GM12865 (cell line): ENCODE measurements at regions not wholly inside any gene's neighbourhood (a gene's known extent, or its start where the extent isn't known, plus 50 kb on each side); places are given as distances from the start of the nearest gene placed in this dataset.

Experiments
- DNase-seq: peaks from one replicate; pipeline ENCODE4 v3.0.0; 2010; ENCODE audit warnings: low read depth
- H3K4me3 ChIP-seq: 2 replicates; pipeline ENCODE4 v1.5.1; 2011; ENCODE audit warnings: mild to moderate bottlenecking, low read depth, low read length, control low read depth
- CTCF ChIP-seq: IDR thresholded peaks from 2 replicates; pipeline ENCODE4 v1.5.1; 2011; ENCODE audit warnings: low read length, control low read depth, low read depth, inconsistent platforms; ENCODE audit not compliant: insufficient read depth; ENCODE audit errors: missing control alignments

DNA sequence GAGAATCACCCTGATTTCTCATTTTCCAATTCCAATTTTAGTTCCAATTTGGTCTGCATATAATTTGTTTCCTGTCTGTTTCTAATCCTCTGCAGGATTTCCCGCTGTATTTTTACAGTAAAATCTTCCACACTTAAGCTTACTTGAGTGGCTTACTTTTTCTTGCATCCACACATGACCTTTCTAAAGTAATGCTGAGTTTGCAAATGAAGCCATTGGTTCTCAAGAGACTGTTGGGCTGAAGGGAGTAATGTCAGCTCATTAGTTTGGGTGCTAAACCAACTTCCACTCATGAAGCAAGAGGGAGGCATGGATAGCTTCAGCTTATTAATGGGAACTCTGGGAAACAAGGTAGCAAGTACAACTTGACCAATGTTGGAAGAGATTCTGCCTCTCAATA lies 146.4 kb downstream of the SNX10 start:
- no peak for TF ChIP-seq CTCF
- no peak overlapping the region for H3K4me3 ChIP-seq
- DNase-seq: no peak

DNA sequence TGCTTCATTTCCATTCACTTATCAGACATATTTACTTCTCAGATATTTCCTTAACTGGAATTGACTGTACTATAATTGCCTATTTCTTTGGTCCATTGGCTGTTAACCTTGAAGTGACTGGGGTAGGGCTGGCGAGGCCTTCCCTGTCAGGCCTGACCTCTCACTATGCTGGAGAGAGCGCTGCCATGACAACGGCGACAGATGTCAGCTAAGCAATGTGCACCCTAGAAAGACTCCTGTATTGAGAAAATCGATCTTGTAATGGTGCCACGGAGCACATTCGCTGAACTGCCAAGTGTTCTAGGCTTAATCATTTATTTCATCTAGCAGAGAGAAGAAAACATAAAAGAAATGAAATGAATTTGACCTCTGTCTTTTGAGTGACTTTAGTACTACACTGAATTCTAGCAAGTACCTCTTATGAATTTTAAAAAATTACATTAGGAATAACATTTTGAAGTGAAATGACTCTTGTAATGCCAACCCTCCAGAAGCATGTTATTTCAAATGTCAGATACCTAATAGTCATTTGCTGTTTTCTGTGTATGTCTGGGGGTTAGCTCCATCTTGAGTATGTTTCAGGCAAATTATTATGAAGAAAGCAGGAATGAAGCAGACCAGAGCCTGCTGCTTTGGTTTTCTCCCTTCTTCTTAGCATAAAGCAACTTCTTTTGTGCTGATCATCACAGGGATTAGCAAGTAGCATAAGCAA lies 148.0 kb downstream of the SNX10 start:
- H3K4me3 ChIP-seq: no peak overlapping the region
- no peak for TF ChIP-seq CTCF
- DNase-seq: no peak

DNA sequence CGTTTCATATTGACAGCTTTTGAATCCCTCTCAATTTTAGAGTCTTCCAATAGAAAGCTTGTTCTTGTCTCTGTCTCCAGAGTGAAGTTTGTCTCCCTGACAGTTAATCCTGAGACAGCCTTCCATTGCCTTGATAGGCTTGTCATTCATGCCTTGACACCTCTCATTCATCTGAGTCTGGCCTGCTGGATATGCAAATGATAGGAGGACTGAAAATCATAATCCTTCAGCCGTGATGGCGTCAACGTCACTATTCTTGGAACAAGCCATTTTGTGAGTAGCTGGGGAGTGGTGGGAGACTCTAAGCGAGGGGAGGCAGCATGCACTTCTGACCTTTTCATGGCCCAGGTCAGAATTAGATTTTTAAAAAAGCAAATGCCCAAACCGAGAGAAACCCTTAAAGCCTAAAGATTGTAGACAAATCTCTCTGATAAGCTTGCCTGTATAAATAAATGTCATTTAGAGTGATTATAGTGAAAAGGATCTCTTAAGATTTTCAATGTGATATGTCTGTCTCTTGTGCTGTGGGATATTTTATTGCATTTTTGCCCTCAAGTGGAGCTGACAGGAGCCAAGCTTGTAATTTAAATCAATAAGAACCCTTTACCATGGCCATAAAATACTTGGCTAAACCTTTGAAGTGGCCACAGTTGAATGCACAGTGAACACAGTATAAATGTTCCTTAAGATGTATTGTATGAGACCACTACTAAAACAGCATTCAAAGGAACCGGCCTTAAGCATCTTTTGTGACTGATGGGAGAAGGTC lies 148.8 kb downstream of the SNX10 start:
- TF ChIP-seq CTCF: no peak
- no peak for DNase-seq

GRCh38 chr7:26441002-26441521 lies 149.4 kb downstream of the SNX10 start:
- no peak for DNase-seq
- no peak overlapping the region for H3K4me3 ChIP-seq
- TF ChIP-seq CTCF: no peak

More for the DNA sequence above, 148.8 kb downstream of the SNX10 start:
- no peak overlapping the region for H3K4me3 ChIP-seq

DNA sequence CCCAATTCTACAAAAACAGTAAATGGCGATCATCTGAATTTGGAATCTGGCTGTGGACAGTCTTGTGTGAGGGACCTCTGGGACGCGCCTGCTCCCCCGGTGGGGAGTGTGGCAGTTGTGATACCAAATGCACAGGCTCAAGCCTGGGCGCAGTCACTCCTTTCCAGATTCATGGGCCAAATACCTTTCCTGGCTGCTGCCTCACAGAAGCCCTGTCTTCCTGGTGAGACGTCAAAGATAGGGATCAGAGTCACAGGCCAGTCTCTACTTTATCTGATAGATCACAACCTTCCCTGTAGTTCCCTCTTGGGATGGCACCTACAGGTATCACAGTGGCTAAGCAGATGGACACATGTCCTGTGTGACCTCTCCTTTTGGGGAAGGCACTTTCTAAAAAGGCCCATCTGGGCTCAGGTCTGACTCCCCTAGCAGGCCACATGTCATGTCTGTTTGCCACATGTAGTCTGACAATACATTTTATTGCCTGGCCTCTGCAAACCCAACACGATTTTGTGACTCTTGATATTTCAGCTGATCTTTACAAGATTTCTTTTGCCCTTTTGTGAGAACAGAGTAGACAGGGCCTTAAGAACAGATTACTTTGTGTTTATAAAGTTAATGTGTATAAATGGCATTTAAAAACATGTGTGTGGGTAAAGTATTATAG lies 150.1 kb downstream of the SNX10 start:
- no peak for TF ChIP-seq CTCF
- no peak overlapping the region for H3K4me3 ChIP-seq
- DNase-seq: no peak

- H3K4me3 ChIP-seq: no peak overlapping the region
- no peak for DNase-seq
- no peak for TF ChIP-seq CTCF
Measured at GRCh38 chr7:26443006-26443405, 151.3 kb downstream of the SNX10 start.
